KMS-11 (cell line): ENCODE measurements at regions not wholly inside any gene's neighbourhood (a gene's known extent, or its start where the extent isn't known, plus 50 kb on each side); places are given as distances from the start of the nearest gene placed in this dataset.

Source experiments
- H2AFZ ChIP-seq: fragments of 200-600 bp; sonication (generic); 2 replicates; pipeline ENCODE4 v1.6.1; 2016; ENCODE audit warnings: antibody characterized with exemption, mixed run types, low read depth
- H3K27ac ChIP-seq: fragments of 200-600 bp; sonication (generic); 2 replicates; pipeline ENCODE4 v1.6.1; 2016; ENCODE audit warnings: mild to moderate bottlenecking, mixed run types
- H3K27me3 ChIP-seq: fragments of 200-600 bp; sonication (generic); 2 replicates; pipeline ENCODE4 v1.6.1; 2017; ENCODE audit warnings: mild to moderate bottlenecking, low read depth, mixed run types, moderate library complexity; ENCODE audit not compliant: insufficient read depth
- H3K36me3 ChIP-seq: fragments of 200-600 bp; sonication (generic); 2 replicates; pipeline ENCODE4 v1.6.1; 2017; ENCODE audit warnings: mild to moderate bottlenecking, mixed run types; ENCODE audit not compliant: insufficient read depth
- H3K4me1 ChIP-seq: fragments of 200-600 bp; sonication (generic); 2 replicates; pipeline ENCODE4 v1.6.1; 2016; ENCODE audit warnings: mild to moderate bottlenecking, low read depth, mixed run types; ENCODE audit not compliant: poor library complexity, severe bottlenecking
- H3K4me2 ChIP-seq: fragments of 200-600 bp; sonication (generic); 2 replicates; pipeline ENCODE4 v1.7.0; 2016; ENCODE audit warnings: mild to moderate bottlenecking, mixed run types
- H3K4me3 ChIP-seq: fragments of 200-600 bp; sonication (generic); IDR thresholded peaks from 2 replicates; pipeline ENCODE4 v1.6.1; 2017; ENCODE audit warnings: low read depth, low read length, mixed read lengths; ENCODE audit not compliant: insufficient read depth
- H3K79me2 ChIP-seq: fragments of 200-600 bp; sonication (generic); 2 replicates; pipeline ENCODE4 v1.6.1; 2016; ENCODE audit warnings: low read depth, mixed run types; ENCODE audit not compliant: insufficient read depth
- H3K9ac ChIP-seq: fragments of 200-600 bp; sonication (generic); 2 replicates; pipeline ENCODE4 v1.6.1; 2016; ENCODE audit warnings: mild to moderate bottlenecking, mixed run types
- H4K20me1 ChIP-seq: fragments of 200-600 bp; sonication (generic); 2 replicates; pipeline ENCODE4 v1.6.1; 2016; ENCODE audit warnings: mild to moderate bottlenecking, mixed run types; ENCODE audit not compliant: insufficient read depth
- TF ChIP-seq, protein P1 (sequence below): fragments of 200-600 bp; sonication (generic); conservative IDR thresholded peaks from 2 replicates; pipeline ENCODE4 v1.6.1; 2017; ENCODE audit warnings: low read depth, mild to moderate bottlenecking, antibody characterized with exemption, low read length, moderate library complexity, mixed read lengths

- Histone ChIP-seq H3K9ac (no peak overlapping the region), H3K36me3 (no peaks in the 10 kb centered on the region), H3K4me3 (no peak overlapping the region), H3K27ac (no peak overlapping the region), H3K27me3 (no peaks in the 10 kb centered on the region), H3K4me2 (no peak overlapping the region), H4K20me1 (no peaks in the 10 kb centered on the region), H3K4me1 (peaks cover 4% of the 10 kb centered on the region), H2AFZ (no peak overlapping the region), H3K79me2 (no peaks in the 10 kb centered on the region)
- TF ChIP-seq, protein P1, sequence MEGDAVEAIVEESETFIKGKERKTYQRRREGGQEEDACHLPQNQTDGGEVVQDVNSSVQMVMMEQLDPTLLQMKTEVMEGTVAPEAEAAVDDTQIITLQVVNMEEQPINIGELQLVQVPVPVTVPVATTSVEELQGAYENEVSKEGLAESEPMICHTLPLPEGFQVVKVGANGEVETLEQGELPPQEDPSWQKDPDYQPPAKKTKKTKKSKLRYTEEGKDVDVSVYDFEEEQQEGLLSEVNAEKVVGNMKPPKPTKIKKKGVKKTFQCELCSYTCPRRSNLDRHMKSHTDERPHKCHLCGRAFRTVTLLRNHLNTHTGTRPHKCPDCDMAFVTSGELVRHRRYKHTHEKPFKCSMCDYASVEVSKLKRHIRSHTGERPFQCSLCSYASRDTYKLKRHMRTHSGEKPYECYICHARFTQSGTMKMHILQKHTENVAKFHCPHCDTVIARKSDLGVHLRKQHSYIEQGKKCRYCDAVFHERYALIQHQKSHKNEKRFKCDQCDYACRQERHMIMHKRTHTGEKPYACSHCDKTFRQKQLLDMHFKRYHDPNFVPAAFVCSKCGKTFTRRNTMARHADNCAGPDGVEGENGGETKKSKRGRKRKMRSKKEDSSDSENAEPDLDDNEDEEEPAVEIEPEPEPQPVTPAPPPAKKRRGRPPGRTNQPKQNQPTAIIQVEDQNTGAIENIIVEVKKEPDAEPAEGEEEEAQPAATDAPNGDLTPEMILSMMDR, result no peak
Measured at GRCh38 chr6:6869094-6869493, 238.7 kb upstream of the RREB1 start.

DNA sequence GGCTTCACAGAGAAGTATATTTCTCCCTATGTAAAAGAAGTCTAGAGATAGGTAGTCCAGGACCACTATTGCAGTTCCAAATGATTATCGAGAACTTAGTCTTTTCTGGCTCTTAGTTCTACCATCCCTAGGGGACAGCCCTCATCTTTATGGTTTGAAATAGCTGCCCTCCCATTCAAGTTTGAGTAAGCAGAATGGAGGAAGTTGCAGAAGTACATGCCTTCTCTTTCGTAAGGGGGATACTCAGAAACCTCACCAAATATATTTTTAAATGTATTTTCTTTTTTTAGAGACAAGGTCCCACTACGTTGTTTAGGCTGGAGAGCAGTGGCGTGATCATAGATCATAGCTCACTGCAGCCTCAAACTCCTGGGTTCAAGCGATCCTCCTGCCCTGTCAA, 236.8 kb upstream of the RREB1 start:
- TF ChIP-seq, protein P1, result no peak
- H3K27ac ChIP-seq, result no peak overlapping the region
- no peaks in the 10 kb centered on the region for H3K27me3 ChIP-seq
- H3K36me3 ChIP-seq, result no peaks in the 10 kb centered on the region
- H3K79me2 ChIP-seq, result no peaks in the 10 kb centered on the region
- no peak overlapping the region for H3K9ac ChIP-seq
- no peaks in the 10 kb centered on the region for H4K20me1 ChIP-seq
- no peak overlapping the region for H2AFZ ChIP-seq
- H3K4me2 ChIP-seq, result no peak overlapping the region
- no peak overlapping the region for H3K4me3 ChIP-seq
- H3K4me1 ChIP-seq, result peaks cover 4% of the 10 kb centered on the region

GRCh38 chr6:6872459-6873344, 235.1 kb upstream of the RREB1 start:
- Histone ChIP-seq H3K27ac (no peak overlapping the region), H3K9ac (no peak overlapping the region), H4K20me1 (no peaks in the 10 kb centered on the region), H3K4me1 (no peaks in the 10 kb centered on the region), H3K4me3 (no peak overlapping the region), H3K79me2 (no peaks in the 10 kb centered on the region), H3K4me2 (no peak overlapping the region), H2AFZ (no peak overlapping the region), H3K36me3 (no peaks in the 10 kb centered on the region), H3K27me3 (no peaks in the 10 kb centered on the region)
- TF ChIP-seq, protein P1, result no peak

GRCh38 chr6:6873778-6874177, 234.0 kb upstream of the RREB1 start:
- no peaks in the 10 kb centered on the region for H3K79me2 ChIP-seq
- TF ChIP-seq, protein P1, result no peak
- H3K27ac ChIP-seq, result no peak overlapping the region

More at GRCh38 chr6:6873778-6874177, 234.0 kb upstream of the RREB1 start:
- no peak overlapping the region for H3K9ac ChIP-seq
- no peaks in the 10 kb centered on the region for H3K36me3 ChIP-seq
- no peak overlapping the region for H3K4me3 ChIP-seq
- no peaks in the 10 kb centered on the region for H3K27me3 ChIP-seq
- no peak overlapping the region for H2AFZ ChIP-seq
- H4K20me1 ChIP-seq, result no peaks in the 10 kb centered on the region
- H3K4me2 ChIP-seq, result no peak overlapping the region
- H3K4me1 ChIP-seq, result no peaks in the 10 kb centered on the region
